ENCODE measurements at regions not wholly inside any gene's neighbourhood (a gene's known extent, or its start where the extent isn't known, plus 50 kb on each side); places are given as distances from the start of the nearest gene placed in this dataset.

DNA sequence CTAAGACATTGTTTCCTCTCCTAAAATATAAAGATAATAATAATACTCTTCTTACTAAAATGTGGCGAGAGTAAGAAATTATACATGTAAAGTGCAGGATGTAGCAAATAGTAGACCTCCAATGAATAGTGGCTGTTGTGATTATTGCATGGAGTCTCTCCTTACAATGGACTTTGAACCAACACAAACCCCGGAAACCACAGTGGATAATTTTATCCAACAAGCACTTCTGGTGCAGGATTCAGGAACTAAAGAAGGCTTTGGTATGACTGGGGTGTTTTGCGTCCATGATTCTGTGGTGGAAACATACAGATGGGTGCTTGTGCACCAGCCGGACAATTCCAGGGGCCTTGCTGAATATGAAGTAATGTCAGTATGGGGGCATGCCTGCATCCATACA lies 146.4 kb upstream of the UBASH3B start:
- H3K4me1 Mint-ChIP-seq, result peaks cover 5% of the 10 kb centered on the region
- no peak for ATAC-seq

DNA sequence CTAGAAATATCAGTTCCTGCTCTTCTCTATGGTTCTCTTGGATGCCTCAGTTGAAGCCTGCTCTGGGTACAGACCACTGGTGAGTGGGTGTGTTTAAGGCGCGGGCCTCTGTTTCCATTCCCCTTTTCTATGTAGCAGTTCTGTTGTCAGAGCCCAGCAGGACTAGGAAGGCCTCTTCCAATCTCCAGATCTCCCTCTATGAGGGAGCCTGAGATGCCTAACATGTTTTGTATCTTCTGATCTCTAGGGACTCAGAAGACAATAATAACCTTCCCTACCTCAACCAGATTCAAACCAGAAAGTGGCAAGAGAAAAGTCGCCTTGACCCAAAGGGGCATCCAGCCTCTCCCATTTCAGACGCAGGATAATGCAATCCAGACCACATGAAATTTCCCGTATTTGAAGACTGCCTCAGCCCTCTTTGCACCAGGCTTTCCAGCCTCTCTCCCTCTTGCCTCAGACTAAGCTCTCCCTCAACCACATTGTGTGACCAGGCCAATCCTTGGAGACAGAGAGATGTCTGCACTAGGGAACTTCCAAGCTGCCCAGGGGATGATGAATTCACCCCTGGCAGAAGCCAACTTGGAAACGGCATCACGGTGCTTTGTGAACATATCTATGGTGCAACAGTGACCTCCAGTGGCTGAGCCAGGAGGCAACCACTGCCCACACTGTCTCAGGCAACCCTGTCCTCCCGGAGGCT lies 150.1 kb upstream of the UBASH3B start:
- Mint-ChIP-seq H3K36me3 (no peaks in the 10 kb centered on the region), H3K27me3 (ENCODE audit: low read depth) (no peaks in the 10 kb centered on the region), H3K4me1 (peaks cover 5% of the 10 kb centered on the region), H3K4me3 (no peak overlapping the region), H3K9me3 (no peaks in the 10 kb centered on the region), H3K27ac (no peak overlapping the region)
- POLR2A ChIA-PET, result interaction anchor here (0.6 kb wide), 1 partner anchor 58 kb away, joined by 7 read pairs; no protein-coding TSS in a partner anchor
- peak; percentile 96 for ATAC-seq
- peak; percentile 82 for DNase-seq (ENCODE audit: low spot score)
- TF ChIP-seq TEAD1 (CRISPR knock-in tag; IDR thresholded peaks at IDR 0.05) (0 out of 2 replicates have a peak, but pooled peaks have one; percentile 48), JAZF1 (CRISPR knock-in tag; IDR thresholded peaks at IDR 0.05) (no peak), ETV6 (CRISPR knock-in tag; IDR thresholded peaks at IDR 0.05) (0 out of 2 replicates have a peak, but pooled peaks have one; percentile 39), ZNF219 (CRISPR knock-in tag; IDR thresholded peaks at IDR 0.05; ENCODE audit: borderline replicate concordance) (no peak), NFE2L1 (CRISPR knock-in tag; IDR thresholded peaks at IDR 0.05) (no peak), GRHL2 (CRISPR knock-in tag; IDR thresholded peaks at IDR 0.05; ENCODE audit: insufficient replicate concordance, severe bottlenecking) (no peak), FOXK1 (CRISPR knock-in tag; IDR thresholded peaks at IDR 0.05) (no peak)
- TF ChIP-seq, protein P1, sequence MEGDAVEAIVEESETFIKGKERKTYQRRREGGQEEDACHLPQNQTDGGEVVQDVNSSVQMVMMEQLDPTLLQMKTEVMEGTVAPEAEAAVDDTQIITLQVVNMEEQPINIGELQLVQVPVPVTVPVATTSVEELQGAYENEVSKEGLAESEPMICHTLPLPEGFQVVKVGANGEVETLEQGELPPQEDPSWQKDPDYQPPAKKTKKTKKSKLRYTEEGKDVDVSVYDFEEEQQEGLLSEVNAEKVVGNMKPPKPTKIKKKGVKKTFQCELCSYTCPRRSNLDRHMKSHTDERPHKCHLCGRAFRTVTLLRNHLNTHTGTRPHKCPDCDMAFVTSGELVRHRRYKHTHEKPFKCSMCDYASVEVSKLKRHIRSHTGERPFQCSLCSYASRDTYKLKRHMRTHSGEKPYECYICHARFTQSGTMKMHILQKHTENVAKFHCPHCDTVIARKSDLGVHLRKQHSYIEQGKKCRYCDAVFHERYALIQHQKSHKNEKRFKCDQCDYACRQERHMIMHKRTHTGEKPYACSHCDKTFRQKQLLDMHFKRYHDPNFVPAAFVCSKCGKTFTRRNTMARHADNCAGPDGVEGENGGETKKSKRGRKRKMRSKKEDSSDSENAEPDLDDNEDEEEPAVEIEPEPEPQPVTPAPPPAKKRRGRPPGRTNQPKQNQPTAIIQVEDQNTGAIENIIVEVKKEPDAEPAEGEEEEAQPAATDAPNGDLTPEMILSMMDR (IDR thresholded peaks at IDR 0.05), result peak; percentile 65
- TF ChIP-seq, protein P2, sequence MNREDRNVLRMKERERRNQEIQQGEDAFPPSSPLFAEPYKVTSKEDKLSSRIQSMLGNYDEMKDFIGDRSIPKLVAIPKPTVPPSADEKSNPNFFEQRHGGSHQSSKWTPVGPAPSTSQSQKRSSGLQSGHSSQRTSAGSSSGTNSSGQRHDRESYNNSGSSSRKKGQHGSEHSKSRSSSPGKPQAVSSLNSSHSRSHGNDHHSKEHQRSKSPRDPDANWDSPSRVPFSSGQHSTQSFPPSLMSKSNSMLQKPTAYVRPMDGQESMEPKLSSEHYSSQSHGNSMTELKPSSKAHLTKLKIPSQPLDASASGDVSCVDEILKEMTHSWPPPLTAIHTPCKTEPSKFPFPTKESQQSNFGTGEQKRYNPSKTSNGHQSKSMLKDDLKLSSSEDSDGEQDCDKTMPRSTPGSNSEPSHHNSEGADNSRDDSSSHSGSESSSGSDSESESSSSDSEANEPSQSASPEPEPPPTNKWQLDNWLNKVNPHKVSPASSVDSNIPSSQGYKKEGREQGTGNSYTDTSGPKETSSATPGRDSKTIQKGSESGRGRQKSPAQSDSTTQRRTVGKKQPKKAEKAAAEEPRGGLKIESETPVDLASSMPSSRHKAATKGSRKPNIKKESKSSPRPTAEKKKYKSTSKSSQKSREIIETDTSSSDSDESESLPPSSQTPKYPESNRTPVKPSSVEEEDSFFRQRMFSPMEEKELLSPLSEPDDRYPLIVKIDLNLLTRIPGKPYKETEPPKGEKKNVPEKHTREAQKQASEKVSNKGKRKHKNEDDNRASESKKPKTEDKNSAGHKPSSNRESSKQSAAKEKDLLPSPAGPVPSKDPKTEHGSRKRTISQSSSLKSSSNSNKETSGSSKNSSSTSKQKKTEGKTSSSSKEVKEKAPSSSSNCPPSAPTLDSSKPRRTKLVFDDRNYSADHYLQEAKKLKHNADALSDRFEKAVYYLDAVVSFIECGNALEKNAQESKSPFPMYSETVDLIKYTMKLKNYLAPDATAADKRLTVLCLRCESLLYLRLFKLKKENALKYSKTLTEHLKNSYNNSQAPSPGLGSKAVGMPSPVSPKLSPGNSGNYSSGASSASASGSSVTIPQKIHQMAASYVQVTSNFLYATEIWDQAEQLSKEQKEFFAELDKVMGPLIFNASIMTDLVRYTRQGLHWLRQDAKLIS (CRISPR knock-in tag; IDR thresholded peaks at IDR 0.05; ENCODE audit: borderline replicate concordance), result 0 out of 2 replicates have a peak, but pooled peaks have one; percentile 44
- TF ChIP-seq, protein P3, sequence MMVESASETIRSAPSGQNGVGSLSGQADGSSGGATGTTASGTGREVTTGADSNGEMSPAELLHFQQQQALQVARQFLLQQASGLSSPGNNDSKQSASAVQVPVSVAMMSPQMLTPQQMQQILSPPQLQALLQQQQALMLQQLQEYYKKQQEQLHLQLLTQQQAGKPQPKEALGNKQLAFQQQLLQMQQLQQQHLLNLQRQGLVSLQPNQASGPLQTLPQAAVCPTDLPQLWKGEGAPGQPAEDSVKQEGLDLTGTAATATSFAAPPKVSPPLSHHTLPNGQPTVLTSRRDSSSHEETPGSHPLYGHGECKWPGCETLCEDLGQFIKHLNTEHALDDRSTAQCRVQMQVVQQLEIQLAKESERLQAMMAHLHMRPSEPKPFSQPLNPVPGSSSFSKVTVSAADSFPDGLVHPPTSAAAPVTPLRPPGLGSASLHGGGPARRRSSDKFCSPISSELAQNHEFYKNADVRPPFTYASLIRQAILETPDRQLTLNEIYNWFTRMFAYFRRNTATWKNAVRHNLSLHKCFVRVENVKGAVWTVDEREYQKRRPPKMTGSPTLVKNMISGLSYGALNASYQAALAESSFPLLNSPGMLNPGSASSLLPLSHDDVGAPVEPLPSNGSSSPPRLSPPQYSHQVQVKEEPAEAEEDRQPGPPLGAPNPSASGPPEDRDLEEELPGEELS (CRISPR knock-in tag; IDR thresholded peaks at IDR 0.05), result no peak
- CTCF ChIA-PET, result interaction anchor here (0.5 to 2.5 kb wide), 44 partner anchors 13 to 1099 kb away, joined by 3 to 34 read pairs (median 4); no protein-coding TSS in a partner anchor

More for the DNA sequence above, 146.4 kb upstream of the UBASH3B start:
- Mint-ChIP-seq H3K9me3 (no peaks in the 10 kb centered on the region), H3K4me3 (no peak overlapping the region), H3K27me3 (ENCODE audit: low read depth) (no peaks in the 10 kb centered on the region), H3K27ac (no peak overlapping the region), H3K36me3 (no peaks in the 10 kb centered on the region)
- no peak for DNase-seq (ENCODE audit: low spot score)
- ChIA-PET CTCF (interaction anchor here (1.0 kb wide), 2 partner anchors 47 to 72 kb away, joined by 3 to 4 read pairs; no protein-coding TSS in a partner anchor), POLR2A (no interaction called here)
- no peak for TF ChIP-seq JAZF1 (CRISPR knock-in tag; IDR thresholded peaks at IDR 0.05)
- TF ChIP-seq KAT7 (CRISPR knock-in tag; IDR thresholded peaks at IDR 0.05; ENCODE audit: borderline replicate concordance), result no peak
- TF ChIP-seq, protein P4, sequence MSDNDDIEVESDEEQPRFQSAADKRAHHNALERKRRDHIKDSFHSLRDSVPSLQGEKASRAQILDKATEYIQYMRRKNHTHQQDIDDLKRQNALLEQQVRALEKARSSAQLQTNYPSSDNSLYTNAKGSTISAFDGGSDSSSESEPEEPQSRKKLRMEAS (CRISPR knock-in tag; IDR thresholded peaks at IDR 0.05), result no peak
- TF ChIP-seq, protein P5, sequence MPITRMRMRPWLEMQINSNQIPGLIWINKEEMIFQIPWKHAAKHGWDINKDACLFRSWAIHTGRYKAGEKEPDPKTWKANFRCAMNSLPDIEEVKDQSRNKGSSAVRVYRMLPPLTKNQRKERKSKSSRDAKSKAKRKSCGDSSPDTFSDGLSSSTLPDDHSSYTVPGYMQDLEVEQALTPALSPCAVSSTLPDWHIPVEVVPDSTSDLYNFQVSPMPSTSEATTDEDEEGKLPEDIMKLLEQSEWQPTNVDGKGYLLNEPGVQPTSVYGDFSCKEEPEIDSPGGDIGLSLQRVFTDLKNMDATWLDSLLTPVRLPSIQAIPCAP (CRISPR knock-in tag; IDR thresholded peaks at IDR 0.05), result no peak
- no peak for TF ChIP-seq NR3C1 (CRISPR knock-in tag; conservative IDR thresholded peaks at IDR 0.05; ENCODE audit: low read depth)
- TF ChIP-seq HMGA2 (CRISPR knock-in tag; IDR thresholded peaks at IDR 0.05), result no peak
- TF ChIP-seq CREM (CRISPR knock-in tag; IDR thresholded peaks at IDR 0.05), result no peak
- TF ChIP-seq, protein P6, sequence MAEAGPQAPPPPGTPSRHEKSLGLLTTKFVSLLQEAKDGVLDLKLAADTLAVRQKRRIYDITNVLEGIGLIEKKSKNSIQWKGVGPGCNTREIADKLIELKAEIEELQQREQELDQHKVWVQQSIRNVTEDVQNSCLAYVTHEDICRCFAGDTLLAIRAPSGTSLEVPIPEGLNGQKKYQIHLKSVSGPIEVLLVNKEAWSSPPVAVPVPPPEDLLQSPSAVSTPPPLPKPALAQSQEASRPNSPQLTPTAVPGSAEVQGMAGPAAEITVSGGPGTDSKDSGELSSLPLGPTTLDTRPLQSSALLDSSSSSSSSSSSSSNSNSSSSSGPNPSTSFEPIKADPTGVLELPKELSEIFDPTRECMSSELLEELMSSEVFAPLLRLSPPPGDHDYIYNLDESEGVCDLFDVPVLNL (CRISPR knock-in tag; IDR thresholded peaks at IDR 0.05; ENCODE audit: borderline replicate concordance, low read depth), result no peak
- TF ChIP-seq, protein P7, sequence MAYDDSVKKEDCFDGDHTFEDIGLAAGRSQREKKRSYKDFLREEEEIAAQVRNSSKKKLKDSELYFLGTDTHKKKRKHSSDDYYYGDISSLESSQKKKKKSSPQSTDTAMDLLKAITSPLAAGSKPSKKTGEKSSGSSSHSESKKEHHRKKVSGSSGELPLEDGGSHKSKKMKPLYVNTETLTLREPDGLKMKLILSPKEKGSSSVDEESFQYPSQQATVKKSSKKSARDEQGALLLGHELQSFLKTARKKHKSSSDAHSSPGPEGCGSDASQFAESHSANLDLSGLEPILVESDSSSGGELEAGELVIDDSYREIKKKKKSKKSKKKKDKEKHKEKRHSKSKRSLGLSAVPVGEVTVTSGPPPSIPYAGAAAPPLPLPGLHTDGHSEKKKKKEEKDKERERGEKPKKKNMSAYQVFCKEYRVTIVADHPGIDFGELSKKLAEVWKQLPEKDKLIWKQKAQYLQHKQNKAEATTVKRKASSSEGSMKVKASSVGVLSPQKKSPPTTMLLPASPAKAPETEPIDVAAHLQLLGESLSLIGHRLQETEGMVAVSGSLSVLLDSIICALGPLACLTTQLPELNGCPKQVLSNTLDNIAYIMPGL (CRISPR knock-in tag; IDR thresholded peaks at IDR 0.05), result no peak
- TF ChIP-seq ZNF671 (CRISPR knock-in tag; IDR thresholded peaks at IDR 0.05), result no peak
- TF ChIP-seq, protein P8, sequence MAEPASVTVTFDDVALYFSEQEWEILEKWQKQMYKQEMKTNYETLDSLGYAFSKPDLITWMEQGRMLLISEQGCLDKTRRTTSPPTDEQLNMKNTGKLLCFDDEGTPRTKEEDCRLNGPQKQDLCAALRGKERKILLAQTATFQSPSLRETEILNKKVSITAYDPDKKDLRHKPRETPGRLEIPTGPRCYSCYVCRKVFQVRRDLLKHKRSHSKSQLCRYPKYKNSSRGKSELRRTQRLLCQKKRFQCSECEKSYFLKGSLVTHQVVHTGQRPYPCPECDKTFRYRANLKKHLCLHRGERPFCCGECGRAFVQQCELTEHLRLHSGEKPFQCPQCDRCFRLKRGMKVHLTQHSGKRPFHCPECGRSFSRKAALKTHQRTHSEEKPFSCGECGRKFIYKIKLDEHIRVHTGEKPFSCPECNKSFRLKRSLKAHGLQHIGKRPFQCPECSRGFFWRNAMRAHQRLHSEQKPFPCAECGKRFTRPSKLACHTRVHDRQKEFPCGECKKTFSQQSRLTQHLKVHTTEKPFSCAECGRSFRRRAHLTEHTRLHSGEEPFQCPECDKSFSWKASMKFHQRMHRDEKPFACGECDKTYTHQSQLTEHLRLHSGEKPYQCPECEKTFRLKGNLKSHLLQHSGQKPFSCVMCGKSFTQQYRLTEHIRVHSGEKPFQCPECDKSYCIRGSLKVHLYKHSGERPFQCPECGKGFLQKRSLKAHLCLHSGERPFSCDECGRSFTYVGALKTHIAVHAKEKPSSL (CRISPR knock-in tag; conservative IDR thresholded peaks at IDR 0.05), result no peak
- no peak for TF ChIP-seq TP53 (CRISPR knock-in tag; IDR thresholded peaks at IDR 0.05)

All from WTC11 (cell line).